ENCODE measurements at regions not wholly inside any gene's neighbourhood (a gene's known extent, or its start where the extent isn't known, plus 50 kb on each side); places are given as distances from the start of the nearest gene placed in this dataset.

- TF ChIP-seq CTCF (IDR thresholded peaks at IDR 0.05) (no peak), POLR2A (IDR thresholded peaks at IDR 0.05) (no peak), POLR2AphosphoS5 (IDR thresholded peaks at IDR 0.05) (no peak)
These were observed 658.3 kb downstream of the TUSC7 start for GRCh38 chr3:117367861-117368260.

All from transverse colon (tissue), 4 donors.